Parathyroid adenoma (tissue), 2 donors: ENCODE measurements at regions not wholly inside any gene's neighbourhood (a gene's known extent, or its start where the extent isn't known, plus 50 kb on each side); places are given as distances from the start of the nearest gene placed in this dataset.

ENCODE experiments used
- H2AFZ ChIP-seq: fragments of 300-600 bp; sonication (generic); one replicate; pipeline ENCODE4 v1.7.0; 2017; ENCODE audit warnings: antibody characterized with exemption, mild to moderate bottlenecking
- H3K27ac ChIP-seq: fragments of 300-600 bp; sonication (generic); one replicate; pipeline ENCODE4 v1.7.0; 2017
- H3K27me3 ChIP-seq: fragments of 300-600 bp; sonication (generic); one replicate; pipeline ENCODE4 v1.7.0; 2017; ENCODE audit warnings: low read length; ENCODE audit not compliant: control insufficient read depth, insufficient read depth
- H3K36me3 ChIP-seq: fragments of 300-600 bp; sonication (generic); one replicate; pipeline ENCODE4 v1.7.0; 2017; ENCODE audit warnings: low read length; ENCODE audit not compliant: control insufficient read depth, insufficient read depth
- H3K4me1 ChIP-seq: fragments of 300-600 bp; sonication (generic); one replicate; pipeline ENCODE4 v1.7.0; 2017; ENCODE audit warnings: control low read depth
- H3K4me2 ChIP-seq: fragments of 300-600 bp; sonication (generic); one replicate; pipeline ENCODE4 v1.7.0; 2017; ENCODE audit warnings: low read length
- H3K4me3 ChIP-seq: fragments of 300-600 bp; sonication (generic); one replicate; pipeline ENCODE4 v1.7.0; 2017; ENCODE audit warnings: low read depth, low read length
- H3K79me2 ChIP-seq: fragments of 300-600 bp; sonication (generic); one replicate; pipeline ENCODE4 v1.7.0; 2017; ENCODE audit warnings: control low read depth
- H3K9ac ChIP-seq: fragments of 300-600 bp; sonication (generic); one replicate; pipeline ENCODE4 v1.7.0; 2017; ENCODE audit warnings: mild to moderate bottlenecking
- H3K9me3 ChIP-seq: fragments of 300-600 bp; sonication (generic); one replicate; pipeline ENCODE4 v1.7.0; 2017; ENCODE audit warnings: low read length; ENCODE audit not compliant: control insufficient read depth
- CTCF ChIP-seq: fragments of 300-600 bp; sonication (generic); IDR thresholded peaks from one replicate; pipeline ENCODE4 v1.7.0; 2017; ENCODE audit warnings: antibody characterized with exemption, mild to moderate bottlenecking
- donor health status: primary hyperparathyroidism.

- H3K9ac ChIP-seq: no peak overlapping the region
- no peaks in the 10 kb centered on the region for H3K79me2 ChIP-seq
- no peaks in the 10 kb centered on the region for H3K9me3 ChIP-seq
- H3K4me3 ChIP-seq: no peak overlapping the region
- no peaks in the 10 kb centered on the region for H3K27me3 ChIP-seq
- H3K27ac ChIP-seq: no peak overlapping the region
- no peak overlapping the region for H3K4me2 ChIP-seq
- TF ChIP-seq CTCF: no peak
- no peaks in the 10 kb centered on the region for H3K36me3 ChIP-seq
- H2AFZ ChIP-seq: no peak overlapping the region
- H3K4me1 ChIP-seq: no peaks in the 10 kb centered on the region
Measured at GRCh38 chr4:187370918-187371317, 624.7 kb upstream of the ZFP42 start.

- Histone ChIP-seq H3K9me3 (no peaks in the 10 kb centered on the region), H3K4me3 (no peak overlapping the region), H3K27ac (no peak overlapping the region), H2AFZ (no peak overlapping the region), H3K4me2 (no peak overlapping the region), H3K27me3 (no peaks in the 10 kb centered on the region), H3K79me2 (no peaks in the 10 kb centered on the region), H3K9ac (no peak overlapping the region), H3K36me3 (no peaks in the 10 kb centered on the region), H3K4me1 (no peaks in the 10 kb centered on the region)
- TF ChIP-seq CTCF: no peak
Measured at GRCh38 chr4:187378441-187378840, 617.1 kb upstream of the ZFP42 start.

GRCh38 chr4:187380181-187380581, 615.4 kb upstream of the ZFP42 start:
- no peaks in the 10 kb centered on the region for H3K79me2 ChIP-seq
- H3K27ac ChIP-seq: no peak overlapping the region
- H3K9ac ChIP-seq: no peak overlapping the region
- H3K36me3 ChIP-seq: no peaks in the 10 kb centered on the region
- no peaks in the 10 kb centered on the region for H3K27me3 ChIP-seq
- TF ChIP-seq CTCF: no peak
- H2AFZ ChIP-seq: no peak overlapping the region
- no peaks in the 10 kb centered on the region for H3K9me3 ChIP-seq
- H3K4me1 ChIP-seq: no peaks in the 10 kb centered on the region
- H3K4me2 ChIP-seq: no peak overlapping the region
- H3K4me3 ChIP-seq: no peak overlapping the region

GRCh38 chr4:187383181-187383580, 612.4 kb upstream of the ZFP42 start:
- no peak overlapping the region for H3K9ac ChIP-seq
- no peaks in the 10 kb centered on the region for H3K79me2 ChIP-seq
- no peak for TF ChIP-seq CTCF

GRCh38 chr4:187387739-187388138, 607.8 kb upstream of the ZFP42 start:
- no peak for TF ChIP-seq CTCF

More at GRCh38 chr4:187383181-187383580, 612.4 kb upstream of the ZFP42 start:
- Histone ChIP-seq H2AFZ (no peak overlapping the region), H3K4me1 (no peaks in the 10 kb centered on the region), H3K4me2 (no peak overlapping the region), H3K27me3 (no peaks in the 10 kb centered on the region), H3K27ac (no peak overlapping the region), H3K9me3 (no peaks in the 10 kb centered on the region), H3K4me3 (no peak overlapping the region), H3K36me3 (no peaks in the 10 kb centered on the region)

More at GRCh38 chr4:187387739-187388138, 607.8 kb upstream of the ZFP42 start:
- no peaks in the 10 kb centered on the region for H3K27me3 ChIP-seq
- no peak overlapping the region for H3K4me2 ChIP-seq
- no peak overlapping the region for H2AFZ ChIP-seq
- H3K9ac ChIP-seq: no peak overlapping the region
- no peak overlapping the region for H3K4me3 ChIP-seq
- H3K9me3 ChIP-seq: no peaks in the 10 kb centered on the region
- no peaks in the 10 kb centered on the region for H3K79me2 ChIP-seq
- no peaks in the 10 kb centered on the region for H3K4me1 ChIP-seq
- H3K27ac ChIP-seq: no peak overlapping the region
- H3K36me3 ChIP-seq: no peaks in the 10 kb centered on the region
